ENCODE measurements at regions not wholly inside any gene's neighbourhood (a gene's known extent, or its start where the extent isn't known, plus 50 kb on each side); places are given as distances from the start of the nearest gene placed in this dataset.

GRCh38 chr6:68229566-68229965 lies 405.5 kb upstream of the ADGRB3 start:
- TF ChIP-seq CTCF (IDR thresholded peaks at IDR 0.05) = no peak
- TF ChIP-seq POLR2A (IDR thresholded peaks at IDR 0.05) = no peak
